ENCODE measurements at regions not wholly inside any gene's neighbourhood (a gene's known extent, or its start where the extent isn't known, plus 50 kb on each side); places are given as distances from the start of the nearest gene placed in this dataset.

DNA sequence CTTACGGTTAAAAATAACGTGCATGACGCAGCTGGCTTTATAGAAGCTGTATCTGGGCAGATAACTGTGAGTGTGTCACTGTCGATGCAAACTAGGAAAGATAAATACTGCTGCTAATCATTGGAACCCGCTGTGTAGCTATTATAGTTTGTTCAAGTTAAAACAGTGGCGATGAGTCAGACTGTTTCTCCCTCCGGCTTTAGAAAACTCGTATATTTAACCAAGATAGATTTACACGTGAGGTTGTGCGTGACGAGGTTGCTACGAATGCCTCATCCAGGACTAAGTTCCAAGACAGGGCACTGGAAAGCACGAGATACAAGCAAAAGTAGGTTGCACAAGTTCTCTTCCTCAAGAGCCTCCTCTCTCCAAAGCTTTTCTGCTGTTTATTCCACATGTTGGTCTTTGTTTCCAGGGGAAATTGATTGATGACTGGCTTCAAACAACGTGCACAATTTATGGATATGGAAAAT lies 270.7 kb downstream of the FBXW7 start:
- peaks cover 5% of the 10 kb centered on the region in 2 experiments; a peak in 4 of 5 replicates for H3K9me3 Mint-ChIP-seq
- no peak overlapping the region for H3K9ac ChIP-seq (ENCODE audit: extremely low read depth, insufficient read length, low read length)
- no peak overlapping the region for H2AK5ac ChIP-seq (ENCODE audit: insufficient read length, low read length)
- no peaks in the 10 kb centered on the region for H3K27me3 ChIP-seq (ENCODE audit: insufficient read depth, low read length)
- no peaks in the 10 kb centered on the region; the same call in 1 of the 2 replicates for H3K27me3 Mint-ChIP-seq (ENCODE audit: low read depth)
- no peak overlapping the region for H4K8ac ChIP-seq (replicated peaks; ENCODE audit: insufficient read length, low read depth, low read length)
- H3K4me1 ChIP-seq (ENCODE audit: insufficient read depth, low read length) = no peaks in the 10 kb centered on the region
- no peak overlapping the region for H2BK12ac ChIP-seq (ENCODE audit: insufficient read length, low read depth, low read length)
- no peak overlapping the region for H4K91ac ChIP-seq (ENCODE audit: insufficient read length, low read depth, low read length)
- H3K27ac Mint-ChIP-seq = no peak overlapping the region
- DNase-seq = no peak
- H3K4me3 Mint-ChIP-seq = no peak overlapping the region
- H3K27ac ChIP-seq (ENCODE audit: insufficient read length, low read depth, low read length) = no peak overlapping the region
- H3T11ph ChIP-seq (ENCODE audit: low read length) = no peak overlapping the region
- H3K4me1 Mint-ChIP-seq = no peaks in the 10 kb centered on the region
- no peak overlapping the region for H3K4ac ChIP-seq (ENCODE audit: low read depth, low read length)
- no peak overlapping the region for H3K18ac ChIP-seq (ENCODE audit: insufficient read length, low read depth, low read length)
- no peak overlapping the region for H2BK5ac ChIP-seq (ENCODE audit: insufficient read length, low read length)
- H3K14ac ChIP-seq (ENCODE audit: insufficient read depth, low read length) = no peak overlapping the region
- no peak overlapping the region for H2BK20ac ChIP-seq (ENCODE audit: low read depth, low read length, poor library complexity, severe bottlenecking)
- H3K9me3 ChIP-seq (ENCODE audit: control insufficient read depth, low read depth, low read length) = no peaks in the 10 kb centered on the region
- no CpG with 5 or more reads among the region's 14 CpGs for WGBS (ENCODE audit: extremely low coverage, insufficient read length, low lambda C conversion rate)
- no peak overlapping the region for H2BK15ac ChIP-seq (ENCODE audit: low read depth, low read length)
- H3K79me2 ChIP-seq (ENCODE audit: insufficient read depth, low read length) = no peaks in the 10 kb centered on the region
- 0 out of 7 replicates have a peak, but pooled peaks cover 0 to 3% (median 0%) of the 10 kb centered on the region in 3 experiments for H3K36me3 Mint-ChIP-seq (ENCODE audit: insufficient read depth in 1 of 3, low read depth in 3 of 3)
- no peak overlapping the region for H3K4me2 ChIP-seq (ENCODE audit: insufficient read depth, insufficient read length, low read length)
- no peak overlapping the region for H3K23ac ChIP-seq (ENCODE audit: insufficient read length, low read depth, low read length)
- H3K23me2 ChIP-seq (ENCODE audit: insufficient read length, low read depth, low read length, poor library complexity, severe bottlenecking) = no peaks in the 10 kb centered on the region
- no peak overlapping the region for H2AFZ ChIP-seq (ENCODE audit: low read length)
- no peaks in the 10 kb centered on the region for H4K20me1 ChIP-seq (ENCODE audit: control insufficient read depth, insufficient read depth, insufficient read length)
- no peak overlapping the region for H3K56ac ChIP-seq (ENCODE audit: insufficient read length, low read depth, low read length)
- H3K79me1 ChIP-seq (ENCODE audit: insufficient read depth, low read depth, low read length, poor library complexity, severe bottlenecking) = no peaks in the 10 kb centered on the region
- no peak overlapping the region for H2BK120ac ChIP-seq (ENCODE audit: low read depth, low read length, poor library complexity, severe bottlenecking)
- TF ChIP-seq, protein P1, sequence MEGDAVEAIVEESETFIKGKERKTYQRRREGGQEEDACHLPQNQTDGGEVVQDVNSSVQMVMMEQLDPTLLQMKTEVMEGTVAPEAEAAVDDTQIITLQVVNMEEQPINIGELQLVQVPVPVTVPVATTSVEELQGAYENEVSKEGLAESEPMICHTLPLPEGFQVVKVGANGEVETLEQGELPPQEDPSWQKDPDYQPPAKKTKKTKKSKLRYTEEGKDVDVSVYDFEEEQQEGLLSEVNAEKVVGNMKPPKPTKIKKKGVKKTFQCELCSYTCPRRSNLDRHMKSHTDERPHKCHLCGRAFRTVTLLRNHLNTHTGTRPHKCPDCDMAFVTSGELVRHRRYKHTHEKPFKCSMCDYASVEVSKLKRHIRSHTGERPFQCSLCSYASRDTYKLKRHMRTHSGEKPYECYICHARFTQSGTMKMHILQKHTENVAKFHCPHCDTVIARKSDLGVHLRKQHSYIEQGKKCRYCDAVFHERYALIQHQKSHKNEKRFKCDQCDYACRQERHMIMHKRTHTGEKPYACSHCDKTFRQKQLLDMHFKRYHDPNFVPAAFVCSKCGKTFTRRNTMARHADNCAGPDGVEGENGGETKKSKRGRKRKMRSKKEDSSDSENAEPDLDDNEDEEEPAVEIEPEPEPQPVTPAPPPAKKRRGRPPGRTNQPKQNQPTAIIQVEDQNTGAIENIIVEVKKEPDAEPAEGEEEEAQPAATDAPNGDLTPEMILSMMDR (conservative IDR thresholded peaks at IDR 0.05) = no peak
- no peak overlapping the region for H4K5ac ChIP-seq (ENCODE audit: insufficient read length, low read depth, low read length)
